SK-N-SH (cell line): ENCODE measurements at regions not wholly inside any gene's neighbourhood (a gene's known extent, or its start where the extent isn't known, plus 50 kb on each side); places are given as distances from the start of the nearest gene placed in this dataset.

Experiments
- CTCF ChIA-PET: fragments of 300-600, 350-600 bp; formaldehyde crosslinking; extraction: SDS; loops from one replicate; lab custom pipeline; 2021; lab: Yijun Ruan, JAX
- POLR2A ChIA-PET: fragments of 350-600 bp; sonication (Branson Sonifier 250); formaldehyde crosslinking; extraction: SDS; loops from one replicate; lab custom pipeline; 2020; ENCODE audit warnings: antibody characterized with exemption, inconsistent platforms; lab: Yijun Ruan, JAX
- DNase-seq: peaks from one replicate; pipeline ENCODE4 v3.0.0; 2012
- H2AFZ ChIP-seq: fragments of 200-600 bp; sonication (generic); 2 replicates; pipeline ENCODE4 v1.8.1; 2016; ENCODE audit warnings: antibody characterized with exemption, mild to moderate bottlenecking, low read depth
- H3F3A ChIP-seq: fragments of 200-600 bp; sonication (generic); replicated peaks from 2 replicates; pipeline ENCODE3; 2016; ENCODE audit warnings: antibody characterized with exemption, mild to moderate bottlenecking; ENCODE audit not compliant: insufficient read depth
- H3K27ac ChIP-seq, 2 experiments: fragments of 200-500 bp in 1 of 2; fragments of 200-600 bp in 1 of 2; sonication (Bioruptor generic) in 1 of 2; sonication (generic), shearing (Covaris generic) in 1 of 2; 2 replicates each; pipeline versions ENCODE4 v1.5.1 to v1.6.1; 2014 to 2016; ENCODE audit warnings: low read depth in 2 of 2, inconsistent platforms in 1 of 2, low read length in 1 of 2, mild to moderate bottlenecking in 1 of 2, mixed read lengths in 1 of 2
- H3K27me3 ChIP-seq: fragments of 200-600 bp; sonication (generic), shearing (Covaris generic); 2 replicates; pipeline ENCODE4 v1.6.1; 2016; ENCODE audit warnings: mixed run types; ENCODE audit not compliant: insufficient read depth
- H3K36me3 ChIP-seq, 2 experiments: fragments of 200-500 bp in 1 of 2; fragments of 200-600 bp in 1 of 2; sonication (Bioruptor generic) in 1 of 2; sonication (generic) in 1 of 2; replicated peaks in 1 of 2; 2 replicates each; pipeline versions ENCODE3 to v1.5.1; 2014 to 2016; ENCODE audit warnings: low read length in 1 of 2, mild to moderate bottlenecking in 1 of 2; ENCODE audit not compliant: insufficient read depth in 2 of 2, control insufficient read depth in 1 of 2
- H3K4me1 ChIP-seq, 2 experiments: fragments of 200-500 bp in 1 of 2; fragments of 200-600 bp in 1 of 2; sonication (Bioruptor generic) in 1 of 2; sonication (generic), shearing (Covaris generic) in 1 of 2; 2 replicates each; pipeline versions ENCODE4 v1.5.1 to v1.6.1; 2014 to 2016; ENCODE audit warnings: low read depth in 1 of 2, low read length in 1 of 2, mixed run types in 1 of 2; ENCODE audit not compliant: insufficient read depth in 2 of 2, control insufficient read depth in 1 of 2
- H3K4me2 ChIP-seq: fragments of 200-600 bp; sonication (generic), shearing (Covaris generic); 2 replicates; pipeline ENCODE4 v1.6.1; 2017; ENCODE audit warnings: mixed run types
- H3K4me3 ChIP-seq, 2 experiments: fragments of 200-500 bp in 1 of 2; fragments of 200-600 bp in 1 of 2; sonication (Bioruptor generic) in 1 of 2; sonication (generic), shearing (Covaris generic) in 1 of 2; 2 replicates each; pipeline versions ENCODE4 v1.5.1 to v1.8.1; 2014 to 2016; ENCODE audit warnings: low read depth in 2 of 2, inconsistent platforms in 1 of 2, low read length in 1 of 2, mild to moderate bottlenecking in 1 of 2, mixed read lengths in 1 of 2, moderate library complexity in 1 of 2
- H3K79me2 ChIP-seq: fragments of 200-600 bp; sonication (generic); 2 replicates; pipeline ENCODE4 v1.8.1; 2017; ENCODE audit warnings: mild to moderate bottlenecking; ENCODE audit not compliant: insufficient read depth
- H3K9ac ChIP-seq: fragments of 200-600 bp; sonication (generic); 2 replicates; pipeline ENCODE4 v1.6.1; 2017; ENCODE audit warnings: mixed run types
- H3K9me2 ChIP-seq: fragments of 200-600 bp; sonication (generic); 2 replicates; pipeline ENCODE4 v1.6.1; 2017; ENCODE audit warnings: mixed run types
- H3K9me3 ChIP-seq: fragments of 200-600 bp; sonication (generic); 2 replicates; pipeline ENCODE4 v1.6.1; 2017; ENCODE audit warnings: mixed run types, mild to moderate bottlenecking, moderate library complexity
- H4K20me1 ChIP-seq: fragments of 200-600 bp; sonication (generic); 2 replicates; pipeline ENCODE4 v1.6.1; 2017; ENCODE audit warnings: mild to moderate bottlenecking, mixed run types; ENCODE audit not compliant: insufficient read depth
- CTCF ChIP-seq: fragments of 200-600 bp; sonication (generic); IDR thresholded peaks from 2 replicates; pipeline ENCODE4 v1.6.1; 2017; ENCODE audit warnings: antibody characterized with exemption, mild to moderate bottlenecking, moderate library complexity
- EZH2phosphoT487 ChIP-seq: fragments of 200-600 bp; sonication (generic); IDR thresholded peaks from 2 replicates; pipeline ENCODE4 v1.6.1; 2017; ENCODE audit warnings: low read depth, mixed run types, mild to moderate bottlenecking, antibody characterized with exemption, moderate library complexity, borderline replicate concordance
- FOXJ3 ChIP-seq: sonication (generic); formaldehyde crosslinking; IDR thresholded peaks from 2 replicates; pipeline ENCODE4 v1.5.1; 2020; ENCODE audit warnings: mild to moderate bottlenecking, missing genetic modification reagents
- FOXM1 ChIP-seq: IDR thresholded peaks from 2 replicates; pipeline ENCODE4 v1.4.0; 2012; ENCODE audit warnings: low read depth, mild to moderate bottlenecking
- JUND ChIP-seq: IDR thresholded peaks from 2 replicates; pipeline ENCODE4 v1.4.0; 2012
- MEF2A ChIP-seq: IDR thresholded peaks from 2 replicates; pipeline ENCODE4 v1.4.0; 2012; ENCODE audit warnings: low read depth, borderline replicate concordance
- RCOR1 ChIP-seq: fragments of 150-350 bp; IDR thresholded peaks from 2 replicates; pipeline ENCODE4 v1.6.1; 2017; ENCODE audit warnings: antibody characterized with exemption, low read length
- REST ChIP-seq: IDR thresholded peaks from 2 replicates; pipeline ENCODE4 v1.6.1; 2012; ENCODE audit warnings: mild to moderate bottlenecking, low read depth, low read length, moderate library complexity
- RFX5 ChIP-seq: IDR thresholded peaks from 2 replicates; pipeline ENCODE4 v1.6.1; 2012; ENCODE audit warnings: mild to moderate bottlenecking, improper control_type of control experiment, low read length
- SMC3 ChIP-seq: IDR thresholded peaks from 2 replicates; pipeline ENCODE4 v1.6.1; 2012; ENCODE audit warnings: low read depth, low read length, improper control_type of control experiment
- TCF12 ChIP-seq: IDR thresholded peaks from 2 replicates; pipeline ENCODE4 v1.4.0; 2012
- YY1 ChIP-seq: IDR thresholded peaks from 2 replicates; pipeline ENCODE4 v1.4.0; 2012; ENCODE audit warnings: low read depth, mild to moderate bottlenecking
- ZBTB33 ChIP-seq: IDR thresholded peaks from 2 replicates; pipeline ENCODE4 v1.4.0; 2012; ENCODE audit warnings: low read depth, borderline replicate concordance
- WGBS: methylation state at CpG from one replicate; pipeline ENCODE4 v1.1.6; 2017; ENCODE audit warnings: low lambda C conversion rate; 5-methylcytosine and 5-hydroxymethylcytosine counted together

- DNase-seq: no peak
- ChIA-PET POLR2A (interaction anchor here (0.9 kb wide), 1 partner anchor 24 kb away, joined by 3 read pairs; no protein-coding TSS in a partner anchor), CTCF (interaction anchor here (1.1 to 2.0 kb wide), 4 partner anchors 8 to 166 kb away, joined by 3 to 5 read pairs (median 4); no protein-coding TSS in a partner anchor)
- Histone ChIP-seq H3K9me2 (no peaks in the 10 kb centered on the region), H3K9ac (no peak overlapping the region), H3K9me3 (no peaks in the 10 kb centered on the region), H4K20me1 (no peaks in the 10 kb centered on the region), H3K79me2 (no peaks in the 10 kb centered on the region), H3K4me2 (no peak overlapping the region), H3K27me3 (no peaks in the 10 kb centered on the region), H3K4me3 (no peak overlapping the region), H3K27ac (no peak overlapping the region), H3K36me3 (no peaks in the 10 kb centered on the region), H3K4me1 (no peaks in the 10 kb centered on the region; a peak in 1 of 4 replicates), H3F3A (no peaks in the 10 kb centered on the region), H2AFZ (no peak overlapping the region)
- WGBS: 60% methylated on average over 13 of the region's 16 CpGs
- no peak for TF ChIP-seq YY1
- TF ChIP-seq ZBTB33: no peak
- TF ChIP-seq EZH2phosphoT487: no peak
- TF ChIP-seq RFX5: no peak
- TF ChIP-seq SMC3: no peak
- no peak for TF ChIP-seq REST
- no peak for TF ChIP-seq JUND
- TF ChIP-seq FOXJ3 (CRISPR knock-in tag): no peak
These were observed 196.1 kb downstream of the TRIM29 start for GRCh38 chr11:119941636-119942411.

- Histone ChIP-seq H4K20me1 (no peaks in the 10 kb centered on the region), H3K79me2 (no peaks in the 10 kb centered on the region), H3K36me3 (no peaks in the 10 kb centered on the region), H3K4me1 (peaks cover 0 to 2% of the 10 kb centered on the region in 2 experiments; a peak in 1 of 4 replicates), H3K27me3 (no peaks in the 10 kb centered on the region), H3K9me2 (no peaks in the 10 kb centered on the region), H3F3A (no peaks in the 10 kb centered on the region), H3K9ac (no peak overlapping the region), H3K4me3 (no peak overlapping the region), H3K9me3 (no peaks in the 10 kb centered on the region), H3K4me2 (no peak overlapping the region), H2AFZ (no peak overlapping the region), H3K27ac (no peak overlapping the region)
- 26% methylated on average over 6 of the region's 6 CpGs for WGBS
- no peak for TF ChIP-seq SMC3
- no peak for TF ChIP-seq FOXM1
- no peak for TF ChIP-seq YY1
- no peak for TF ChIP-seq FOXJ3 (CRISPR knock-in tag)
- TF ChIP-seq TCF12: no peak
- TF ChIP-seq RCOR1: no peak
- TF ChIP-seq JUND: no peak
- no peak for TF ChIP-seq CTCF
- no peak for TF ChIP-seq MEF2A
- ChIA-PET CTCF (interaction anchor here (2.0 kb wide), 1 partner anchor 167 kb away, joined by 4 read pairs; no protein-coding TSS in a partner anchor), POLR2A (no interaction called here)
- DNase-seq: no peak
These were observed 196.7 kb downstream of the TRIM29 start for GRCh38 chr11:119941171-119941570.
